ENCODE measurements at regions not wholly inside any gene's neighbourhood (a gene's known extent, or its start where the extent isn't known, plus 50 kb on each side); places are given as distances from the start of the nearest gene placed in this dataset.
"Not testable (repeated sequence)": the region's sequence is repeated elsewhere in the genome, so short reads cannot be mapped to it uniquely, and the experiment has no call there.

DNA sequence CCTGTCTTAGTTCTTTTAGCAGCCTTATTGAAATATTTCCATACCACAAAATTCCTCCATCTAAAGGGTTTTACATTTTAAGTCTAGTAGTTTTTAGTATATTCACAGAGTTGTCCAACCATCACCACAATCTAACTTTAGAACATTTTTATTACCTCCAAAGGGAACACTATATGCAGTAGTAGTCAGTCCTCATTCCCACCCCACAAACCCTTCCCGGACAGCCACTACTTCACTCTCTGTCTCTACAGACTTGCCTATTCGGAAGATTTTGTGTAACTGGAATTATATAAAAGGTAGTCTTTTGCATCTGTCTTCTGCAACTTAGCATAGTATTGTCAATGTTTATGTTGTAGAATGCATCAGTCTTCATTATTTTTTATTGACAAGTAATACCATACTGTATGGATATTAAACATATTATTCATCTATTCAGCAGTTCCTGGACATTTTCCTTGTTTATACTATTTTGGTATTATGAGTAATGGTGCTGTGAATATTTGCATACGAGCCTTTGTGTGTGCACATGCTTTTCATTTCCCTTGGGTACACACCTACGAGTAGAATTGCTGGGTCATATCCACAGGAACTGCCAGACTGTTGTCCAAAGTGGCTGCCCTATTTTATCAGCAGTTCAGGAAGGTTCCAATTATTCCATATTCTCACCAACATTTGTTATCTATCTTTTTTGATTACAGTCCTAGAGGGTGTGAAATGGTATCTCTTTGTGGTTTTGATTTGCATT is 60.9 kb upstream of the LANCL2 start:
- no peak for DNase-seq

DNA sequence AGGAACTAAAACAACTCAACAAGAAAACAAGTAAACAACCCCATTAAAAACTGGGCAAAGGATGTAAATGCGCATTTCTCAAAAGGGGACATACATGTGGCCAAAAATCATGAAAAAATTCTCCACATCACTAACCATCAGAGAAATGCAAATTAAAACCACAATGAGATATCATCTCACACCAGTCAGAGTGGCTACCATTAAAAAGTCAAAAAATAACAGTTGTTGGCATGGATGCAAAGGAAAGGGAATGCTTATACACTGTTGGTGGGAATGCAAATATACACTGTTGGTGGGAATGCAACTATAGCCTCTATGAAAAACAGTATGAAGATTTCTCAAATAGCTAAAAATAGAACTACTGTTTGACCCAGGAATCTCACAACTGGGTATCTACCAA is 60.0 kb upstream of the LANCL2 start:
- no peak for DNase-seq

DNA sequence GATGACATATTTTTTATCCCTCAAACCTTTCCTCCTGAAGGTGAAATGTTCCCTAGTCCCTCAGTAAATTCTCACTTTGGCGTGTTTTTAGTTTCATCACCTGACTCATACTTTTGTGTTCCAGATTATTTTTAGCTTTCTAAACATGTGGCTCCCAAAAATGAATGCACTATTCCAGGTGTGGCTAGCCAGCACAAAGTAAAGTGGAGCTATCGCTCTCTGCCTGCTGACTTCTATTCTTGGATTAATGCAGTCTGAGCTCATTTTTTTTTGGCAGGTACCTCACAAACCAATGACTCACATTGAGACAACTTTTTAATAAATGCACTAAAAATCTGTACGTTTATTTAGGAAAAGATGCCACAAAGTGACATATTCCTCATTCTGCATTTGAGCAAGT is 58.8 kb upstream of the LANCL2 start:
- no peak for DNase-seq

DNA sequence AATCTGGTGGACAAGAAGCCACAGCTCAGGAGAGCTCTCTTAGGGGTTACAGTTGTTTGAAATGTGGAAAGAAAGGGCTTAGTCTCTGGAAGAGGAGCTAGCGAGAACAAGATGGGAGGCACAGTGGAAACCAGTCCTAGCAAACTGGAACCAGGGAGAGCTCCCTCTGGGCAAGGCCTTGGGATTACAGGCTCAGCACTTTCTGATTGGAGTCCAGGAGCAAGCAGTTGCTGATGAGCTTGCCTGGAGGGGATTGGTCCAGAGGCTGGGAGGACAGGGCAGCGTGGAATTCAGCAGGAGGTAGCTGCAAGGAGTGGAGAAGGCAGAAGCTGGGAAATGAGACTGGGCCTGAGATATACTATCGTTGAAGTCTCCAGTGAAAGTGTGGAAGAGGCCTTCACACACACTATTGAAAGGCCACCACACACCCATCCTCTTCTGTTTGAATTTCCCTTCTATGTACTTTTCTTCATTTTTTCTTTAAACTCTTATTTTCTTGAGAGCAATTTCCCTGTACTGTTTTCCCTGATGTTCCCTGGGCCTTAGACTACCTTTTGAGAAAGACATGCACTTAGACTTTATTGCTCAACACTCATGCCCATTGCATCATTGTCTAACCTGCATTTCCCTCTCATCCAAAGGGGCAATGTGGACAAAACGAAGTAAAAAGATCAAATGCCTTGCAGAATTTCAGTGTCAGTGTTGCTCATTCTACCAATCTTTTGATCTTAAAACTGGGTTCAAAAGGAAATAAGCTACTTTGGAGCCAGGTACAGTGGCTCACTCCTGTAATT is 57.8 kb upstream of the LANCL2 start:
- DNase-seq = no peak

DNA sequence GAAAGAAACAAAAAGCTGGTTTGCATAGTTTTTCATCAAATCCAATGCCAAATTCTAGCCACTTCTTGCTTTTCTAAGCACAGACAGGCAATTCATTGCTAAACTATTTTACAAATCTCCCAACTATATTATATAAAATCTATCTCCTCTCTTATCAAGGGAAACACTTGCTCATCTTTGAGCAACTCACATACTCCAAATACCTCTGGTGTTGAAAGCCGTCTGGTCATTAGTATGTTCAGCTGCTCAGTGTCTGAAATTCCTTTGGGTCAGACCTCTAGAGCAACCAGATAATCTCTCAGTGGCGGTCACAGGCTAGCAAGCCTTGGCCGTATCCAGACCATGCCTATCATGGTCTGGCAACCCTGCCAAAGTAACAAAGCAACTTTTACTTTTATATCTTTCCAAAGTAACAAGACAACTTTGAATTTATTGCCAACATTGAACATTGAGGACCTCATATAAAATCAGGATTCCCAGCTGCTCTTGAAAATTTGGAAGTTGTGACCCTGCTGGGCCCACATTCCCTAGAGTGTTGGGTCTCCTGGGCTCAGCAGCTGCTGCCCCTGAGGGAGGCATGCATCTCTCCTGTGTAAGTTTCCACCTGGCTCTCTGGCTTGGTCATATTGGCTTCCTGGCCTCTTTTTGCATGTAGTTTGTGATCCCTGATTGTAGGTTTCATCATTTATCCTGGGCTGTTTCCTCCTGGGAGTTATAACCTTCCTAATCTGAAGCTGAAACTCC is 56.8 kb upstream of the LANCL2 start:
- no peak for DNase-seq

DNA sequence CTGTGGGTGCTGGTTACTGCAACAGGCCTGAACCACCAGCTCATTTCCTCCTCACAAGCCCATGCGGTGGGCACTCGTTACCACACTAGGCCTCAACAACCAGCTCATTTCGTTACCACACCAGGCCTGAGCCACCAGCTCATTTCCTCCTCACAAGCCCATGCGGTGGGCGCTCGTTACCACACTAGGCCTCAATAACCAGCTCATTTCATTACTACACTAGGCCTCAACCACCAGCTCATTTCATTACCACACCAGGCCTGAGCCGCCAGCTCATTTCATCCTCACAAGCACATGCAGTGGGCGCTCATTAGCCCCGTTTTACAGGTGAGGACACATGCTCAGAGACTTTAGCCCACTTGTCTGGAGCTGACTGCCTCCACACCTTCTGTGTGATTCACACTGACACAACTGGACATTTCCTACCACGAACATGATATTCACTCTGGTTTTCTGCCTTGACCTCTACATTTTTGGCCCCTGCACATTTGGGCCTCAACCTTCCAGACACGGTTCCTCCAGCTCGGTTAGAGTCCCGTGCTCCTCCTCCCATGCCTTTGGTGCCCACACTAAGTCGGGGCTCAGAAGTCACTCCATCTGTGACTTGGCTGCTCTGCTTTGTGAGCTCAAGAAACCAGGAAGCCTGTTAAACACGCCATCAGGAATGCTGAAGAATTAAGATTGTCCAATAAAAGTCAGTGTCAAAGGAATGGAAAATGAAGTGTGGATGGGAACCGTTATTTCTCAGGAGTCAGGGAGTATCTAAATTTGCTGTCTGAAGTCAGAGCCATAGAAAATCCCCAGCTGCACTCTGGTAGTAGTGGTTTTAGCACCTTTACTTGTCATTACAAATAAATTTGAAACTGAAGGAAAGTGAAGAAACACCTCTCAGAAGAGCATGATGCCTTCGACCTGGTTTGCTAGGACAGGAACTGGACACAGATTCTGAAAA is 55.8 kb upstream of the LANCL2 start:
- DNase-seq = peak; percentile 1

DNA sequence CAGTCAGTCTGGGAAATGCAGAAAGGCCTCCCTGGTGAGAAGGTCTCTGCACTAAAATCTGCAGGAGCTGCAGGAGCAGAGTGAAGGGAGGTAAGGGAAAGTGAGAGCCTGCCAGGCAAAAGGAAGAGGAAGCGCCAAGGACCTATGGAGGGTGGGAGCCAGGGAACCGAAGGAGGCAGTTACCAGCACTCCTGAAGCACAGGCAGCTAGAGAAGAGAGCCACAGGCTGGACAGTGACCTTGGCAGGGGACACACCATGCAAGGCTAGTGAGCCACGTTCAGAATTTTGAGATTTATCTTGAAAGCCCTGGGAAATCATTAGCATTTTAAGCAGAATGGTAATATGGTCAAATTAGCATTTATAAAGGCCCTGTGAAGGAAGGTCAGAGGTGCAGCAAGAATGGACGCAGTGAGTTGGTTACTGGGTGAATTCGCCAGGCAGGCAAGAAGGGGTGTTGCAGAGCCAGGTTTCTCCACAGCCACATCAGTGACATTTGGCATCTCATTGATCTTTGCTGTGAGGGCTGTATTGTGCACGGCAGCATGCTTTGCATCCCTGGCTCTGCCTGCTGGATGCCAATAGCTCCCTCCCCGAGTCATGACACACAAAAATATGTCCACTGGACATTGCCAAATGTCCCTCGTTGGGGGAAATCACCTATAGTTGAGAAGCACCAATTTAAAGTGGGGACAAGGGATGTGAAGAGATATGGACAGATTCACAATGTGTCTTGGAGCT is 54.7 kb upstream of the LANCL2 start:
- DNase-seq = no peak

DNA sequence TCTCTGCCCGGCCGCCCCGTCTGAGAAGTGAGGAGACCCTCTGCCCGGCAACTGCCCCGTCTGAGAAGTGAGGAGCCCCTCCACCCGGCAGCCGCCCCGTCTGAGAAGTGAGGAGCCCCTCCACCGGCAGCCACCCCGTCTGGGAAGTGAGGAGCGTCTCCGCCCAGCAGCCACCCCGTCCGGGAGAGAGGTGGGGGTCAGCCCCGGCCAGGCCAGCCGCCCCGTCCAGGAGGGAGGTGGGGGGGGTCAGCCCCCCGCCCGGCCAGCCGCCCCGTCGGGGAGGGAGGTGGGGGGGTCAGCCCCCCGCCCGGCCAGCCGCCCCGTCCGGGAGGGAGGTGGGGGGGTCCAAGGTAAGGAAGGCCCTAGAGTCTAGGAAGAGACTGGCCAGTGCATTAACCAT is 53.2 kb upstream of the LANCL2 start:
- not testable (repeated sequence) for DNase-seq

DNA sequence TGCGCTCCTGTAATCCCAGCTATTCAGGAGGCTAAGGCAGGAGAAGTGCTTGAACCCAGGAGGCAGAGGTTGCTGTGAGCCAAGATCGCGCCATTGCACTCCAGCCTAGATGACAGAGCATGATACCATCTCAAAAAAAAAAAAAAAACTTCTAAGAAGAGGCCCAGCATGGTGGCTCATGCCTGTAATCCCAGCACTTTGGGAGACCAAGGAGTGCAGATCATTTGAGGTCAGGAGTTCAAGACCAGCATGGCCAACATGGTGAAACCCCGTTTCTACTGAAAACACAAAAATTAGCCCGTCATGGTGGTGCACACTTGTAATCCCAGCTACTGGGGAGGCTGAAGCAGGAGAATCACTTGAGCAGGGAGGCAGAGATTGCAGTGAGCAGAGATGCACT is 51.5 kb upstream of the LANCL2 start:
- not testable (repeated sequence) for DNase-seq

DNA sequence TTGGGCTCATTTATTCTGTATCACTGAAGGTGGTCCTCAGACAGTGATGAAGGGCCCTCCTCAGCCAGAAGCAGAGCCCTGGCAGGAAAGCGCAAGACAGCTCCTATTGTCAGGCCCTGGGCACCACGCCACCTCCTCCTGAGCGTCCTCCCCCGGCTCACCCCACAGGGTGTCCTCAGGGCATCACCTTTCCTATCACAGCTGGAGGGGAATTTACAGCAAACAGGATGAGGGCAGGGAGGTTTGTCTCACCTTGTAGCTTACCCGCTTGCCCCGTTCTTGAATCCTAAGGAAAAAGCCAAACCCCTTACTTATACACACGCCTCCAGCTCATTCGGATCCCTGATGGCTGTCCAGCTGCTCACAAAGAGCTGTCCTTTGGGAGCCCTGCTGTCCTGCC is 50.2 kb upstream of the LANCL2 start:
- DNase-seq = no peak
